ENCODE measurements at regions not wholly inside any gene's neighbourhood (a gene's known extent, or its start where the extent isn't known, plus 50 kb on each side); places are given as distances from the start of the nearest gene placed in this dataset.

- TF ChIP-seq, protein P1, sequence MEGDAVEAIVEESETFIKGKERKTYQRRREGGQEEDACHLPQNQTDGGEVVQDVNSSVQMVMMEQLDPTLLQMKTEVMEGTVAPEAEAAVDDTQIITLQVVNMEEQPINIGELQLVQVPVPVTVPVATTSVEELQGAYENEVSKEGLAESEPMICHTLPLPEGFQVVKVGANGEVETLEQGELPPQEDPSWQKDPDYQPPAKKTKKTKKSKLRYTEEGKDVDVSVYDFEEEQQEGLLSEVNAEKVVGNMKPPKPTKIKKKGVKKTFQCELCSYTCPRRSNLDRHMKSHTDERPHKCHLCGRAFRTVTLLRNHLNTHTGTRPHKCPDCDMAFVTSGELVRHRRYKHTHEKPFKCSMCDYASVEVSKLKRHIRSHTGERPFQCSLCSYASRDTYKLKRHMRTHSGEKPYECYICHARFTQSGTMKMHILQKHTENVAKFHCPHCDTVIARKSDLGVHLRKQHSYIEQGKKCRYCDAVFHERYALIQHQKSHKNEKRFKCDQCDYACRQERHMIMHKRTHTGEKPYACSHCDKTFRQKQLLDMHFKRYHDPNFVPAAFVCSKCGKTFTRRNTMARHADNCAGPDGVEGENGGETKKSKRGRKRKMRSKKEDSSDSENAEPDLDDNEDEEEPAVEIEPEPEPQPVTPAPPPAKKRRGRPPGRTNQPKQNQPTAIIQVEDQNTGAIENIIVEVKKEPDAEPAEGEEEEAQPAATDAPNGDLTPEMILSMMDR (IDR thresholded peaks at IDR 0.05): no peak
- no peak for TF ChIP-seq POLR2A (IDR thresholded peaks at IDR 0.05)
- TF ChIP-seq POLR2AphosphoS5 (IDR thresholded peaks at IDR 0.05): no peak
Measured at GRCh38 chr3:145692751-145693150, 468.2 kb downstream of the PLOD2 start.

All from breast epithelium (tissue), 3 donors.